ENCODE measurements at regions not wholly inside any gene's neighbourhood (a gene's known extent, or its start where the extent isn't known, plus 50 kb on each side); places are given as distances from the start of the nearest gene placed in this dataset.

DNA sequence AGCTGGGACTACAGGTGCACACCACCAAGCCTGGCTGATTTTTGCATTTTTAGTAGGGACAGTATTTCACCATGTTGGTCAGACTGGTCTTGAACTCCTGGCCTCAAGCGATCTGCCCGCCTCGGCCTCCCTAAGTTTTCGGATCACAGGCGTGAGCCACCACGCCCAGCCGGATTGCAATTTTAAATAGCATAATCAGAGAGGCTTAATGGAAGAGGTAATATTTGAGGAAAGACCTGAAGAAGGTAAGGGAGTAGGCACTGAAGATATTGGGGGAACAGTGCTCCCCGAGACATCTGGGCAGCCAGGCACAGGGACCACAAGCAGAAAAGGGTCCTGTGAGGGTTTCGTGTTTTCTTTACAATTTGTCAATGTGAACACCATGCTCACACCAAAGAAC is 61.4 kb upstream of the USP6NL start:
- TF ChIP-seq POLR2AphosphoS5 (IDR thresholded peaks at IDR 0.05; ENCODE audit: low read depth, low read length) (no peak), POLR2A (IDR thresholded peaks at IDR 0.05; ENCODE audit: low read depth, low read length) (no peak)
